ENCODE measurements at regions not wholly inside any gene's neighbourhood (a gene's known extent, or its start where the extent isn't known, plus 50 kb on each side); places are given as distances from the start of the nearest gene placed in this dataset.

DNA sequence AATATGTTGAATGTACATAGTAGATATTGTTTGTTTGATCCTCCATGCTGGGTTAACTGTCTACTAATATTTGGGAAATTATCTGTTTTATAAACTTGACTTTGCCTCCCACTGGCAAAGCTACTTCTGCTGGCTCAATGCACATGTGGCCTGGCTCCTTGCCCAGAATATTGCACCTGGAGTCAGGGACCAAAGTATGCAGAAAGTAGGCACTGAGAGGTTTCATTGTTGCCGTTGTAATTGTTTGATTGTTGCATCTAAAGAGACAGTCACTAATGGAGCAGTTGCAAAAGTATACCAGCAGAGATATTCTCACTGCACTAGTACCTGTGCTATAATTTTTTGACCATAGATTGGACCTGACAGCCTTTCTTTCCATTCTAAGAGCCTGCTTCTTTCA lies 137.8 kb upstream of the CNTNAP2 start:
- DNase-seq (ENCODE audit: extremely low read depth in 1 of 4, low spot score in 3 of 4) (no peak), FAIRE-seq (no peak), ATAC-seq (no peak)
- Histone ChIP-seq H3K79me2 (ENCODE audit: control insufficient read depth, insufficient read depth, low read length) (no peaks in the 10 kb centered on the region; the same call in 2 of the 3 replicates), H3K4me3 (no peak overlapping the region), H3K9ac (ENCODE audit: insufficient read depth in 1 of 2, low read depth in 2 of 2, low read length in 2 of 2) (no peak overlapping the region), H3K27me3 (ENCODE audit: control insufficient read depth in 2 of 2, insufficient read depth in 2 of 2, low read length in 2 of 2) (no peaks in the 10 kb centered on the region), H2AFZ (ENCODE audit: low read depth, low read length) (no peak overlapping the region), H3K9me3 (replicated peaks; ENCODE audit: control insufficient read depth, insufficient read depth, low read depth, low read length) (no peaks in the 10 kb centered on the region), H3K27ac (ENCODE audit: extremely low read depth, low read depth, low read length) (no peak overlapping the region), H4K20me1 (replicated peaks; ENCODE audit: control insufficient read depth, insufficient read depth, low read length) (no peaks in the 10 kb centered on the region), H3K9me1 (ENCODE audit: control insufficient read depth, insufficient read depth, low read length) (no peaks in the 10 kb centered on the region), H3K36me3 (ENCODE audit: control insufficient read depth, insufficient read depth, low read length) (no peaks in the 10 kb centered on the region), H3K4me1 (replicated peaks in 1 of 2; ENCODE audit: control insufficient read depth in 2 of 2, insufficient read depth in 2 of 2, low read length in 2 of 2) (no peaks in the 10 kb centered on the region), H3K4me2 (ENCODE audit: insufficient read depth, low read length) (no peak overlapping the region)
- POLR2A ChIA-PET: no interaction called here
- WGBS (ENCODE audit: insufficient coverage, low coverage, missing lambda C conversion rate): 40% methylated on average over 1 of the region's 1 CpG
- no TSS peak for BruUV-seq (replicated peaks)
- in situ Hi-C loops (cut with MboI) (no loop called here), intact Hi-C loops (cut with micrococcal nuclease) (loop anchor here (10.0 kb wide), 1 partner anchor 1314 kb away; no protein-coding TSS in a partner anchor)
- CTCF ChIA-PET (ENCODE audit: low intra/inter-chr PET ratio): no interaction called here
- TF ChIP-seq TAF9B (IDR thresholded peaks at IDR 0.05; ENCODE audit: partially characterized antibody): no peak
- TF ChIP-seq ZNF79 (CRISPR knock-in tag; IDR thresholded peaks at IDR 0.05; ENCODE audit: low read depth): no peak
- no peak for TF ChIP-seq CBFB (CRISPR knock-in tag; IDR thresholded peaks at IDR 0.05)
- TF ChIP-seq, protein P1, sequence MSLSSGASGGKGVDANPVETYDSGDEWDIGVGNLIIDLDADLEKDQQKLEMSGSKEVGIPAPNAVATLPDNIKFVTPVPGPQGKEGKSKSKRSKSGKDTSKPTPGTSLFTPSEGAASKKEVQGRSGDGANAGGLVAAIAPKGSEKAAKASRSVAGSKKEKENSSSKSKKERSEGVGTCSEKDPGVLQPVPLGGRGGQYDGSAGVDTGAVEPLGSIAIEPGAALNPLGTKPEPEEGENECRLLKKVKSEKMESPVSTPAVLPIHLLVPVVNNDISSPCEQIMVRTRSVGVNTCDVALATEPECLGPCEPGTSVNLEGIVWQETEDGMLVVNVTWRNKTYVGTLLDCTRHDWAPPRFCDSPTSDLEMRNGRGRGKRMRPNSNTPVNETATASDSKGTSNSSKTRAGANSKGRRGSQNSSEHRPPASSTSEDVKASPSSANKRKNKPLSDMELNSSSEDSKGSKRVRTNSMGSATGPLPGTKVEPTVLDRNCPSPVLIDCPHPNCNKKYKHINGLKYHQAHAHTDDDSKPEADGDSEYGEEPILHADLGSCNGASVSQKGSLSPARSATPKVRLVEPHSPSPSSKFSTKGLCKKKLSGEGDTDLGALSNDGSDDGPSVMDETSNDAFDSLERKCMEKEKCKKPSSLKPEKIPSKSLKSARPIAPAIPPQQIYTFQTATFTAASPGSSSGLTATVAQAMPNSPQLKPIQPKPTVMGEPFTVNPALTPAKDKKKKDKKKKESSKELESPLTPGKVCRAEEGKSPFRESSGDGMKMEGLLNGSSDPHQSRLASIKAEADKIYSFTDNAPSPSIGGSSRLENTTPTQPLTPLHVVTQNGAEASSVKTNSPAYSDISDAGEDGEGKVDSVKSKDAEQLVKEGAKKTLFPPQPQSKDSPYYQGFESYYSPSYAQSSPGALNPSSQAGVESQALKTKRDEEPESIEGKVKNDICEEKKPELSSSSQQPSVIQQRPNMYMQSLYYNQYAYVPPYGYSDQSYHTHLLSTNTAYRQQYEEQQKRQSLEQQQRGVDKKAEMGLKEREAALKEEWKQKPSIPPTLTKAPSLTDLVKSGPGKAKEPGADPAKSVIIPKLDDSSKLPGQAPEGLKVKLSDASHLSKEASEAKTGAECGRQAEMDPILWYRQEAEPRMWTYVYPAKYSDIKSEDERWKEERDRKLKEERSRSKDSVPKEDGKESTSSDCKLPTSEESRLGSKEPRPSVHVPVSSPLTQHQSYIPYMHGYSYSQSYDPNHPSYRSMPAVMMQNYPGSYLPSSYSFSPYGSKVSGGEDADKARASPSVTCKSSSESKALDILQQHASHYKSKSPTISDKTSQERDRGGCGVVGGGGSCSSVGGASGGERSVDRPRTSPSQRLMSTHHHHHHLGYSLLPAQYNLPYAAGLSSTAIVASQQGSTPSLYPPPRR (CRISPR knock-in tag; IDR thresholded peaks at IDR 0.05; ENCODE audit: borderline replicate concordance): no peak
- TF ChIP-seq TAL1 (IDR thresholded peaks at IDR 0.05): no peak
- no peak for TF ChIP-seq SMAD2 (IDR thresholded peaks at IDR 0.05; ENCODE audit: low read depth, low read length)
- TF ChIP-seq PTRF (tag; IDR thresholded peaks at IDR 0.05): no peak
- TF ChIP-seq KAT8 (IDR thresholded peaks at IDR 0.05; ENCODE audit: low read depth): no peak
- TF ChIP-seq, protein P2, sequence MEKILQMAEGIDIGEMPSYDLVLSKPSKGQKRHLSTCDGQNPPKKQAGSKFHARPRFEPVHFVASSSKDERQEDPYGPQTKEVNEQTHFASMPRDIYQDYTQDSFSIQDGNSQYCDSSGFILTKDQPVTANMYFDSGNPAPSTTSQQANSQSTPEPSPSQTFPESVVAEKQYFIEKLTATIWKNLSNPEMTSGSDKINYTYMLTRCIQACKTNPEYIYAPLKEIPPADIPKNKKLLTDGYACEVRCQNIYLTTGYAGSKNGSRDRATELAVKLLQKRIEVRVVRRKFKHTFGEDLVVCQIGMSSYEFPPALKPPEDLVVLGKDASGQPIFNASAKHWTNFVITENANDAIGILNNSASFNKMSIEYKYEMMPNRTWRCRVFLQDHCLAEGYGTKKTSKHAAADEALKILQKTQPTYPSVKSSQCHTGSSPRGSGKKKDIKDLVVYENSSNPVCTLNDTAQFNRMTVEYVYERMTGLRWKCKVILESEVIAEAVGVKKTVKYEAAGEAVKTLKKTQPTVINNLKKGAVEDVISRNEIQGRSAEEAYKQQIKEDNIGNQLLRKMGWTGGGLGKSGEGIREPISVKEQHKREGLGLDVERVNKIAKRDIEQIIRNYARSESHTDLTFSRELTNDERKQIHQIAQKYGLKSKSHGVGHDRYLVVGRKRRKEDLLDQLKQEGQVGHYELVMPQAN (IDR thresholded peaks at IDR 0.05; ENCODE audit: borderline replicate concordance): no peak
- no peak for TF ChIP-seq RFX7 (CRISPR knock-in tag; IDR thresholded peaks at IDR 0.05)
- TF ChIP-seq, protein P3, sequence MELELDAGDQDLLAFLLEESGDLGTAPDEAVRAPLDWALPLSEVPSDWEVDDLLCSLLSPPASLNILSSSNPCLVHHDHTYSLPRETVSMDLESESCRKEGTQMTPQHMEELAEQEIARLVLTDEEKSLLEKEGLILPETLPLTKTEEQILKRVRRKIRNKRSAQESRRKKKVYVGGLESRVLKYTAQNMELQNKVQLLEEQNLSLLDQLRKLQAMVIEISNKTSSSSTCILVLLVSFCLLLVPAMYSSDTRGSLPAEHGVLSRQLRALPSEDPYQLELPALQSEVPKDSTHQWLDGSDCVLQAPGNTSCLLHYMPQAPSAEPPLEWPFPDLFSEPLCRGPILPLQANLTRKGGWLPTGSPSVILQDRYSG (tag; conservative IDR thresholded peaks at IDR 0.05; ENCODE audit: low read depth): no peak
- no peak for TF ChIP-seq ZNF583 (CRISPR knock-in tag; IDR thresholded peaks at IDR 0.05)
- TF ChIP-seq, protein P4, sequence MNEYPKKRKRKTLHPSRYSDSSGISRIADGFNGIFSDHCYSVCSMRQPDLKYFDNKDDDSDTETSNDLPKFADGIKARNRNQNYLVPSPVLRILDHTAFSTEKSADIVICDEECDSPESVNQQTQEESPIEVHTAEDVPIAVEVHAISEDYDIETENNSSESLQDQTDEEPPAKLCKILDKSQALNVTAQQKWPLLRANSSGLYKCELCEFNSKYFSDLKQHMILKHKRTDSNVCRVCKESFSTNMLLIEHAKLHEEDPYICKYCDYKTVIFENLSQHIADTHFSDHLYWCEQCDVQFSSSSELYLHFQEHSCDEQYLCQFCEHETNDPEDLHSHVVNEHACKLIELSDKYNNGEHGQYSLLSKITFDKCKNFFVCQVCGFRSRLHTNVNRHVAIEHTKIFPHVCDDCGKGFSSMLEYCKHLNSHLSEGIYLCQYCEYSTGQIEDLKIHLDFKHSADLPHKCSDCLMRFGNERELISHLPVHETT (CRISPR knock-in tag; conservative IDR thresholded peaks at IDR 0.05 in 1 of 2, IDR thresholded peaks at IDR 0.05 in 1 of 2): no peak
- TF ChIP-seq MAZ (CRISPR knock-in tag; conservative IDR thresholded peaks at IDR 0.05 in 1 of 2, IDR thresholded peaks at IDR 0.05 in 1 of 2): no peak
- no peak for TF ChIP-seq OTX1 (CRISPR knock-in tag; IDR thresholded peaks at IDR 0.05)

Measured in K562 (cell line).